ENCODE measurements at regions not wholly inside any gene's neighbourhood (a gene's known extent, or its start where the extent isn't known, plus 50 kb on each side); places are given as distances from the start of the nearest gene placed in this dataset.
"Not testable (repeated sequence)": the region's sequence is repeated elsewhere in the genome, so short reads cannot be mapped to it uniquely, and the experiment has no call there.

DNA sequence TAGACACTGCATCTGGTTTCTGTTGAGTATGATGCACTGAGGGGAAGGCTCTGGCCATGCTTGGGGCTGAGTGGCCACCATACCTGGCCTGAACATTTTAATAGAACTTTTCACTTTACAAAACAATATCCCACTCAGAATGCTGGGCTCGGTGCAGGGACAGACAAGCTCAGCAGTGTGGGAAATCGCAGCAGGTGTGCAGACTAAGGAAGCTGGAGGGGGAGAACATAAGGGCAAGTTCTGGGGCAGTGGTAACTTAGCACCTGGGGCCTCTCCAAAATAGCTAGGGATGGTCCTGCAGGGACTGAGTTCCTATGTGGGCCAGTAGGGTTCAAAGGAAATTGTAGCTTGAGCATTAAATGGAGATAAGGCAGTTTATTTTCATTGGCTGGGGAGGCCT lies 90.9 kb upstream of the RNU6-1 start:
- Histone ChIP-seq H4K20me1 (ENCODE audit: control insufficient read depth, extremely low read depth, insufficient read depth, low read length) (no peaks in the 10 kb centered on the region), H3K36me3 (ENCODE audit: control insufficient read depth in 2 of 2, extremely low read depth in 1 of 2, insufficient read depth in 2 of 2, low read length in 2 of 2) (no peaks in the 10 kb centered on the region), H3K4me2 (ENCODE audit: control insufficient read depth, extremely low read depth, insufficient read depth, low read depth, low read length) (no peak overlapping the region), H3K79me2 (ENCODE audit: control insufficient read depth, insufficient read depth, low read length) (no peaks in the 10 kb centered on the region), H3K27me3 (ENCODE audit: control insufficient read depth, extremely low read depth, insufficient read depth, low read length) (no peaks in the 10 kb centered on the region), H2AFZ (ENCODE audit: control insufficient read depth, low read length) (no peak overlapping the region), H3K9me3 (ENCODE audit: control insufficient read depth, low read depth, low read length) (no peaks in the 10 kb centered on the region), H3K9me1 (ENCODE audit: control insufficient read depth, extremely low read depth, insufficient read depth, low read length) (no peaks in the 10 kb centered on the region), H3K9ac (ENCODE audit: control insufficient read depth, extremely low read depth, insufficient read depth, low read length) (no peak overlapping the region), H3K27ac (ENCODE audit: control insufficient read depth, insufficient read depth, low read length) (no peak overlapping the region), H3K4me3 (ENCODE audit: control insufficient read depth in 2 of 3, extremely low read depth in 1 of 3, insufficient read depth in 2 of 3, low read depth in 1 of 3, low read length in 3 of 3) (no peak overlapping the region), H3K4me1 (ENCODE audit: control insufficient read depth, extremely low read depth, insufficient read depth, low read length) (peaks cover 2% of the 10 kb centered on the region)
- DNase-seq (ENCODE audit: low read depth, low spot score) (no peak), FAIRE-seq (no peak)
- TF ChIP-seq, protein P1, sequence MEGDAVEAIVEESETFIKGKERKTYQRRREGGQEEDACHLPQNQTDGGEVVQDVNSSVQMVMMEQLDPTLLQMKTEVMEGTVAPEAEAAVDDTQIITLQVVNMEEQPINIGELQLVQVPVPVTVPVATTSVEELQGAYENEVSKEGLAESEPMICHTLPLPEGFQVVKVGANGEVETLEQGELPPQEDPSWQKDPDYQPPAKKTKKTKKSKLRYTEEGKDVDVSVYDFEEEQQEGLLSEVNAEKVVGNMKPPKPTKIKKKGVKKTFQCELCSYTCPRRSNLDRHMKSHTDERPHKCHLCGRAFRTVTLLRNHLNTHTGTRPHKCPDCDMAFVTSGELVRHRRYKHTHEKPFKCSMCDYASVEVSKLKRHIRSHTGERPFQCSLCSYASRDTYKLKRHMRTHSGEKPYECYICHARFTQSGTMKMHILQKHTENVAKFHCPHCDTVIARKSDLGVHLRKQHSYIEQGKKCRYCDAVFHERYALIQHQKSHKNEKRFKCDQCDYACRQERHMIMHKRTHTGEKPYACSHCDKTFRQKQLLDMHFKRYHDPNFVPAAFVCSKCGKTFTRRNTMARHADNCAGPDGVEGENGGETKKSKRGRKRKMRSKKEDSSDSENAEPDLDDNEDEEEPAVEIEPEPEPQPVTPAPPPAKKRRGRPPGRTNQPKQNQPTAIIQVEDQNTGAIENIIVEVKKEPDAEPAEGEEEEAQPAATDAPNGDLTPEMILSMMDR (optimal IDR thresholded peaks at IDR 0.05 in 1 of 3, IDR thresholded peaks at IDR 0.05 in 1 of 3, conservative IDR thresholded peaks at IDR 0.05 in 1 of 3; ENCODE audit: extremely low read depth in 1 of 3, insufficient read depth in 2 of 3, low read length in 3 of 3): no peak
- no peak for TF ChIP-seq EZH2 (IDR thresholded peaks at IDR 0.05; ENCODE audit: low read length)
- dilution Hi-C loops (cut with MboI; ENCODE audit: extremely low pct_ligation_motif_present, low sequenced_read_pairs): no loop called here

DNA sequence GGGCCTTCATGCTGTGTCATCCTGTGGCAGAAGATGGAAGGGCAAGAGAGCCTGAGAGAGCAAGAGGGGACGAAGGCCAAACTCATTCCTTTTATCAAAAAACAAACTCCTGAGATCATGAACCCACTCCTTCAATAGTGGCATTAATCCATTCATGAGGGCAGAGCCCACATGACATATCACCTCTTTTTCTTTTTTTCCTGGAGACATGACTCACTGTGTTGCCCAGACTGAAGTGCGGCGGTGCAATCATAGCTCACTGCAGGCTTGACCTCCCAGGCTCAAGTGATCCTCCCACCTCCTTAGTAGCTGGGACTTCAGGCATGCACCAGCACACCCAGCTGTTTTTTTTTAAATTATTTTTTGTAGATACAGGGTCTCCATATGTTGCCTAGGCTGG lies 92.0 kb upstream of the RNU6-1 start:
- no peak overlapping the region for H3K27ac ChIP-seq (ENCODE audit: control insufficient read depth, insufficient read depth, low read length)
- no peaks in the 10 kb centered on the region for H3K27me3 ChIP-seq (ENCODE audit: control insufficient read depth, extremely low read depth, insufficient read depth, low read length)
- peaks cover 7% of the 10 kb centered on the region for H3K4me1 ChIP-seq (ENCODE audit: control insufficient read depth, extremely low read depth, insufficient read depth, low read length)
- no peak for FAIRE-seq
- dilution Hi-C loops (cut with MboI; ENCODE audit: extremely low pct_ligation_motif_present, low sequenced_read_pairs): no loop called here
- H3K79me2 ChIP-seq (ENCODE audit: control insufficient read depth, insufficient read depth, low read length): no peaks in the 10 kb centered on the region
- no peak overlapping the region for H2AFZ ChIP-seq (ENCODE audit: control insufficient read depth, low read length)
- TF ChIP-seq, protein P1 (optimal IDR thresholded peaks at IDR 0.05 in 1 of 3, IDR thresholded peaks at IDR 0.05 in 1 of 3, conservative IDR thresholded peaks at IDR 0.05 in 1 of 3; ENCODE audit: extremely low read depth in 1 of 3, insufficient read depth in 2 of 3, low read length in 3 of 3): no peak
- no peak for TF ChIP-seq EZH2 (IDR thresholded peaks at IDR 0.05; ENCODE audit: low read length)
- H4K20me1 ChIP-seq (ENCODE audit: control insufficient read depth, extremely low read depth, insufficient read depth, low read length): no peaks in the 10 kb centered on the region
- H3K4me3 ChIP-seq (ENCODE audit: control insufficient read depth in 2 of 3, extremely low read depth in 1 of 3, insufficient read depth in 2 of 3, low read depth in 1 of 3, low read length in 3 of 3): no peak overlapping the region
- H3K4me2 ChIP-seq (ENCODE audit: control insufficient read depth, extremely low read depth, insufficient read depth, low read depth, low read length): no peak overlapping the region
- no peaks in the 10 kb centered on the region for H3K9me3 ChIP-seq (ENCODE audit: control insufficient read depth, low read depth, low read length)
- H3K9ac ChIP-seq (ENCODE audit: control insufficient read depth, extremely low read depth, insufficient read depth, low read length): no peak overlapping the region
- no peaks in the 10 kb centered on the region for H3K36me3 ChIP-seq (ENCODE audit: control insufficient read depth in 2 of 2, extremely low read depth in 1 of 2, insufficient read depth in 2 of 2, low read length in 2 of 2)
- H3K9me1 ChIP-seq (ENCODE audit: control insufficient read depth, extremely low read depth, insufficient read depth, low read length): no peaks in the 10 kb centered on the region
- DNase-seq (ENCODE audit: low read depth, low spot score): no peak

DNA sequence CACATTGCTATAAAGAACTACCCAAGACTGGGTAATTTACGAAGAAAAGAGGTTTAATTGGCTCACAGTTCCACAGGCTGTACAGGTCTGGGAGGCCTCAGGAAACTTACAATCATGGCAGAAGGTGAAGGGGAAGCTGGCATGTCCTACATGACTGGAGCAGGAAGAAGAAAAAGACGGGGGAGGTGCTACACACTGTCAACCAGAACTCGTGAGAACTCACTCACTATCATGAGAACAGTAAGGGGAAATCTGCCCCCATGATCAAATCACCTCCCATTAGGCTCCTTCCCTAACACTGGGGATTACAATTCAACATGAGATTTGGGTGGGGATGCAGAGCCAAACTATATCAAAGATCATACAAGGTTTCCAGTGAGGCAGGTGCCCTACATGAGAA lies 94.3 kb upstream of the RNU6-1 start:
- H3K9ac ChIP-seq (ENCODE audit: control insufficient read depth, extremely low read depth, insufficient read depth, low read length); dilution Hi-C loops (cut with MboI; ENCODE audit: extremely low pct_ligation_motif_present, low sequenced_read_pairs); H3K4me3 ChIP-seq (ENCODE audit: control insufficient read depth in 2 of 3, extremely low read depth in 1 of 3, insufficient read depth in 2 of 3, low read depth in 1 of 3, low read length in 3 of 3); DNase-seq (ENCODE audit: low read depth, low spot score); H3K9me1 ChIP-seq (ENCODE audit: control insufficient read depth, extremely low read depth, insufficient read depth, low read length); H4K20me1 ChIP-seq (ENCODE audit: control insufficient read depth, extremely low read depth, insufficient read depth, low read length); H3K36me3 ChIP-seq (ENCODE audit: control insufficient read depth in 2 of 2, extremely low read depth in 1 of 2, insufficient read depth in 2 of 2, low read length in 2 of 2); H3K9me3 ChIP-seq (ENCODE audit: control insufficient read depth, low read depth, low read length); H2AFZ ChIP-seq (ENCODE audit: control insufficient read depth, low read length); FAIRE-seq; H3K79me2 ChIP-seq (ENCODE audit: control insufficient read depth, insufficient read depth, low read length); H3K27ac ChIP-seq (ENCODE audit: control insufficient read depth, insufficient read depth, low read length); H3K27me3 ChIP-seq (ENCODE audit: control insufficient read depth, extremely low read depth, insufficient read depth, low read length); H3K4me2 ChIP-seq (ENCODE audit: control insufficient read depth, extremely low read depth, insufficient read depth, low read depth, low read length): not testable (repeated sequence)
- H3K4me1 ChIP-seq (ENCODE audit: control insufficient read depth, extremely low read depth, insufficient read depth, low read length): peaks cover 14% of the 10 kb centered on the region
